ENCODE measurements at regions not wholly inside any gene's neighbourhood (a gene's known extent, or its start where the extent isn't known, plus 50 kb on each side); places are given as distances from the start of the nearest gene placed in this dataset.
A peak's percentile ranks its signal among the peaks of the same experiment; 100 is the strongest.
"Not testable (repeated sequence)": the region's sequence is repeated elsewhere in the genome, so short reads cannot be mapped to it uniquely, and the experiment has no call there.

- DNase-seq (ENCODE audit: low spot score), result not testable (repeated sequence)
Measured at GRCh38 chr7:29699723-29700122, 106.6 kb upstream of the WIPF3 start.

DNA sequence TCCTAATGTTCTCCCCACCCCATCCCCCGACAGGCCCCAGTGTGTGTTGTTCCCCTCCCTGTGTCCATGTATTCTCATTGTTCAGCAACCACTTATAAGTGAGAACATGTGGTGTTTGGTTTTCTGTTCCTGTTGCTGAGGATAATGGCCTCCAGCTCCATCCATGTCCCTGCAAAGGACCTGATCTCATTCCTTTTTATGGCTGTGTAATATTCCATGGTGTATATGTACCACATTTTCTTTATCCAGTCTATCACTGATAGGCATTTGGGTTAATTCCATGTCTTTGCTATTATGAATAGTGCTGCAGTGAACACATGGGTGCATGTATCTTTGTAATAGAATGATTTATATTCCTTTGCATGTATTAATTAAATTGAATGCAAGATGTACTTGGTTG is 104.8 kb upstream of the WIPF3 start:
- DNase-seq (ENCODE audit: low spot score), result not testable (repeated sequence)

- DNase-seq (ENCODE audit: low spot score), result not testable (repeated sequence)
Measured at GRCh38 chr7:29703830-29704229, 102.5 kb upstream of the WIPF3 start.

DNA sequence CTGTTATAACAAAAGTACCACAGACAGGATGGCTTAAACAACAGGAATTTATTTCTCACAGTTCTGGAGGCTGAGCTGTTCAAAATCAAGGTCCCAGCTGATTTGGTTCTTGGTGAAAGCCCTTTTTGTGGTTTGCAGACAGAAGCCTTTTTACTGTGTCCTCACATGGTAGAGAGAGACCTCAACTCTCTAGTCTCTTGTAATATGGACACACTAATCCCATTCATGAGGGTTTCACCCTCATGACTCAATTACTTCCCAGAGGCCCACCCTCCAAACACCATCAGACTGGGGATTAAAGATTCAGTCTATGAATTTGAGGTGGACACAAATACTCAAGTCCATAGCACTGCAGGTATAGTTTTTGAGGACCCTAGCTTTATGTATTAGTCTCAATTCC is 97.3 kb upstream of the WIPF3 start:
- DNase-seq (ENCODE audit: low spot score), result not testable (repeated sequence)

DNA sequence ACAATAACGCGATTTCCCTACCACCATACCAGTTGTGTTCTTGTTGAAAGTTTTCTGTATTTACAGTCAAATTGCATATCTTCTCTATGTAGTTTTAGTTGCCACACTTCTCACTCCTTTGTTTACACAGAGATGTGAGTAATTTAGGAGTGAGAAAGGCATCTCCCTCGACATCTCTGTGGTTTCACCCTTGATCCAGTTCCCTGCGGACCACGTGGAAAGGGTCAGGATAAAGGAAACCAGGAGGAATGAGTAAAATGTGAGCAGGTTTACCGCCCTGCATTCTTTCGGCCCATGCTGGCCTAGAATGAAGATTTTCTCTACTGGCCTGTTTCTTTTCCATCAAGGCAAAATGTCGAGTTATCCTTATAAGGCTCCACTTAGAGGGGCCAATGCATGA is 83.2 kb upstream of the WIPF3 start:
- DNase-seq (ENCODE audit: low spot score), result peak; percentile 14

DNA sequence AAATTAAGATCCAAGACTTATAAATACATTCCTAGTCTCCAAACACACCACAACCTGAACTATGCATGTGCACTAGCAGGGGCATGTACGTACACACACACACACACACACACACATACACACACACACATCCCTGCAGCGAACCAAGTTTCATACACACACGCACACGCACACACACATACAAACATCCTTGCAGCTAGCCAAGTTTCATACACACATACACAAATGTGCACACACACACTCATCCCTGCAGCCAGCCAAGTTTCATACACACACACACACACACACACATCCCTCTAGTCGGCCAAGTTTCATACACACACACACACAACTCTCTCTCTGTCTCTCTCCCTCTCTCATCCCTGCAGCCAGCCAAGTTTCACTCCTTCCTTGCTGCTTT is 82.7 kb upstream of the WIPF3 start:
- no peak for DNase-seq (ENCODE audit: low spot score)

DNA sequence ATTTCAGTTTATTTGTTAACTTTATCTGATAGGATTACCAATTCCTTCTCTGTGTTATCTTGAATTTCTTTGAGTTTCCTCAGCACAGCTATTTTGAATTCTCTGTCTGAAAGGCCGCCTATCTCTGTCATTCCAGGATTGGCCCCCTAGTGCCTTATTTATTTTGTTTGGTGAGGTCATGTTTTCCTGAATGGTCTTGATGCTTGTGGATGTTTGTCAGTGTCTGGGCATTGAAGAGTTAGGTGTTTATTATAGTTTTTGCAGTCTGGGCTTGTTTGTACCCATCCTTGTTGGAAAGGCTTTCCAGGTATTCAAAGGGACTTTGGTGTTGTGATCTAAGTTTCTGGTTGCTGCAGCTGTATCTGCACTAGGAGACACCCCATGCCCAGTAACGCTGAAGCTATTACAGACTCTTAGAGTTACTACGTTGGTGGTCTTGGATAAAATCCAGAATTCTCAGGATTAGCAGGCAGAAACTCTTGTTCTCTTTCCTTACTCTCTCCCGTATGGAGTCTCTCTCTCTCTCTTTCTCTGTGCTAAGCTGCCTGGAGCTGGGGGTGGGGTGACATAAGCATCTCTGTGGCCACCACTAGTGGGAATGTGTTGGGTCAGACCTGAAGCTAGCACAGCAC is 76.7 kb upstream of the WIPF3 start:
- not testable (repeated sequence) for DNase-seq (ENCODE audit: low spot score)

DNA sequence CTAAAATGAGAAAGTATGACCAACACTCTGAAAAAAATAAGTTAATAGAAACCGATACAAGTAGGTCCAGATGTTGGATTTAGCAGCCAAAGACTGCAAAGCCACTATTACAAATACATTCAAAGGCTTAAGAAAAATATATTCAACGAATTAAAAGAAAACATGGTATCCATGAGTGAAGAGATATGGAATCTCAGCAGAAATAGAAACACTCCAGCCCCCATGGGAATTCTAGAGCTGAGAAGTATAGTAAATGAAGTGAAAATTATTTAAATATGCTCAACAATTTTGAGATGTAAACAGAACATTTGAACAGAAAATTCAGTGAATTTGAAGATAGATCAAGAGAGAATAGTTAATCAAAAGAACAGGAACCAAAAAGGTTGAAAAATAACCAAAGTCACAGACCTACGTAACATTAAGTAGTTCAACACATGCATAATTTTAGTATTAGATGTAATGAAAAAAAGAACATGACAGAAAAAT is 72.0 kb upstream of the WIPF3 start:
- no peak for DNase-seq (ENCODE audit: low spot score)

- peak; percentile 27 for DNase-seq (ENCODE audit: low spot score)
Measured at GRCh38 chr7:29747645-29748245, 58.6 kb upstream of the WIPF3 start.

DNA sequence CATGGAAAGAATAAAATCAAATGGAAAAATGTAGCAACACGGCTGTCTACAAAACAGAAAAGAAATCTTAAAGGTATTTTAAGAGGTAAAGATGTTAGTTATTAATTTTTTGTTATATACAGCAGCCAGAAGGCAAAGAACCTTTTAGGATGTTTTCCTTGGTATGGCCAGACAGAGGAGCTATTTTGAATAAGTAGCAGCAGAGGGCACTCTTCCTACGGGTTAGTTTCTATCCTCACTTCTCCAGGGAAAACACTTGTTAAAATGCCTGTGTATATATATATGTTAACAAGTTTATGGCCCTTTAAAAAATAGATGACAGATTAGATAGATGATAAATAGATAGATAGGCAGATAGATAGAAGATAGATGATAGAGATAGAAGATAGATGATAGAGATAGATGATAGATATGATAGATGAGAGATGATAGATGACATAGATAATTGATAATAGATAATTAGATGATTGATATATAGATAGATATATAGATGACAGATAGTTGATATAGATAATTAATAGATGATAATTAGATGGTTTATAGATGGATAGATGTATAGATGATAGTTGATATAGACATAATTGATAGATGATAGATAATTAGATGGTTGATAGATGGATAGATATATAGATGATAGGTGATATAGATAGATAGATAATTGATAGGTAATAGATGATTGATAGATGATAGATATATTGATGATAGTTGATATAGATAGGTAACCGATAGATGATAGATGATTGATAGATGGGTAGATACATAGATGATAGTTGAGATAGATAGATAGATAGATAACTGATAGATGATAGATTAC is 57.8 kb upstream of the WIPF3 start:
- peak; percentile 22 for DNase-seq (ENCODE audit: low spot score)

DNA sequence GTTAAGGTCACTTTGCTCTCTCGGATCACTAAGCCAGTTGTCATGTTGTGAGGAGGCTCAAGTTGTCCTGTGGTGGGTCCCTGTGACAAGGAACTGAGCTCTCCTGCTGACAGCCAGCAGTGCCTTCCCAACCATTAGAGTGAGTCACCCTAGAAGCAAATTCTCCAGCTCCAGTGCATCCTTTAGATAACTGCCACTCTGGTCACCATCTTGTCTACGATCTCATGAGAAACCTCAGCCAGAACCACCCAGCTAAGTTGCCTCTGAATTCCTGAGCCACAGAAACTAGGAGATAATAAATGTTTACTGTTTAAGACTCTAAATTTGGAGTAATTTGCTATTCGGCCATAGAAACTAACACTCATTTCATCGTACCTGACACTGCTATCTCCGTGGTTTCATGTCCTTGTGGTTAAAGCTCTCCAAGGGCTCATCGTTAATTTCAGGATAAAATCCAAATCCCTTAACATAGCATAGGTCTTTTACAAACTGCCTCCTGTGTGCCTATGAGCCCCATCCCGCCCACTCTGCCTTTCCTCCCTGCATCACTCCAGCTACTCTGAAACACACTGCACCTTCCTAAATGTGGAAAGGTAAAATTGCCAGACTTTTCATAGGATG is 56.5 kb upstream of the WIPF3 start:
- DNase-seq (ENCODE audit: low spot score), result no peak

- DNase-seq (ENCODE audit: low spot score), result not testable (repeated sequence)
Measured at GRCh38 chr7:29750373-29750940, 55.9 kb upstream of the WIPF3 start.

DNA sequence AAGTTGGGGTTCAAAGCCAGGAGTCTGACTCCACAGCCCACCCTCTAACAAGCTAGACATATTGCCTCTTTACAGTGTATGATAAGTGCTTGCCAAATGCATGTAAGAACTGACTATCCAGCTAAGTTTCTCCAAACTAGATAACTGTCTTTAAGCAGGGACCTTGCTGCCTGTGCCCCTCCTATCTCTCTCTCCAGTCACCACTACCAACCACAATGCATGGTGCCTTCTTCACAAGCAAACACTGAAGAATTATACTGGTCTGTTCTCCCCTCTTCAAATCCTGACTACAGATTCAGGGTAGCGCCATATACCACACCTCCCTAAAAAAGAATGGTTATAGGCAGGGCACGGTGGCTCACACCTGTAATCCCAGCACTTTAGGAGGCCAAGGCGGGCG is 55.3 kb upstream of the WIPF3 start:
- DNase-seq (ENCODE audit: low spot score), result not testable (repeated sequence)

GRCh38 chr7:29754874-29755490 is 51.3 kb upstream of the WIPF3 start:
- DNase-seq (ENCODE audit: low spot score), result no peak
